Stimulated activated CD4-positive, alpha-beta T cell treated with anti-CD3 and anti-CD28 coated beads, Interleukin-2, amount 100 ng/mL, for 48 hours (primary cell): ENCODE measurements at regions not wholly inside any gene's neighbourhood (a gene's known extent, or its start where the extent isn't known, plus 50 kb on each side); places are given as distances from the start of the nearest gene placed in this dataset.
"Not testable (repeated sequence)": the region's sequence is repeated elsewhere in the genome, so short reads cannot be mapped to it uniquely, and the experiment has no call there.

ENCODE experiments used
- DNase-seq, 2 donors: peaks; one replicate each; pipeline ENCODE4 v3.0.0-alpha.2; 2020

DNA sequence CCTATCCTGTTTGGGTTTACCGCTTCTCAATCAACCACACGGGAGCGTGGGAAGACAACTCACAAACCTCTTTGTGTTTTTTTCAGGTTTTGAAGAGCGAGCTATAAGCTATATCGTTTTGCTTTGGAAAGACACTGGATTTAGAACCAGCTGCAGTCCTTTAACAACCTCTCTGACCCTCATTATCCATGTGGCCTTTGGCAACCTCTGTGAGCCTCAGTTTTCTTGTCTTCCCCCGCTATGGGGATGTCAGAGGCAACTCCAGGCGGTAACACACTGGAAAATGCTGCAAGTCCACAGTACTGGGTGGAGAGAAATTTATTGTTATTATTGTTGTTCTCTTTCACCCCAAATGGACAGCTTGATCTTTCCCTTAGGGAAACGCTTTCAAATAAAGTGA, 100.0 kb downstream of the ETS2 start:
- no peak for DNase-seq

DNA sequence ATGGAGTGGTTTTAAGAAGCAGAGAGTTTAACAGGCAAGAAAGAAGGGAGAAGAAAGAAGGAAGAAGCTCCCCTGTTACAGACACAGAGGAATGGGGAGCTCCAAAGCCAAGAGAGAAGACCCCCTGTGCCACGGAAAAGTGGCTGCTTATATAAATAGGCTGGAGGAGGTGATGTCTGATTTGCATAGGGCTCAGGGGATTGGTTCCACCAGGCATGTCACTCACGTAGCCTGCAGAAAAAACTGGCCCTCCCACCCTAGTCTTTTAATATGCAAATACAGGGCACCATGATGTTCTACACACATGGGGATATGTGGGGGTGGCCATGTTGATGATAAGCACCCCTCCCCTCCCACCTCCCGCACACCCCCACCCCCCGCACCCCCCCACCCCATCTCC, 99.6 kb downstream of the ETS2 start:
- no peak for DNase-seq

DNA sequence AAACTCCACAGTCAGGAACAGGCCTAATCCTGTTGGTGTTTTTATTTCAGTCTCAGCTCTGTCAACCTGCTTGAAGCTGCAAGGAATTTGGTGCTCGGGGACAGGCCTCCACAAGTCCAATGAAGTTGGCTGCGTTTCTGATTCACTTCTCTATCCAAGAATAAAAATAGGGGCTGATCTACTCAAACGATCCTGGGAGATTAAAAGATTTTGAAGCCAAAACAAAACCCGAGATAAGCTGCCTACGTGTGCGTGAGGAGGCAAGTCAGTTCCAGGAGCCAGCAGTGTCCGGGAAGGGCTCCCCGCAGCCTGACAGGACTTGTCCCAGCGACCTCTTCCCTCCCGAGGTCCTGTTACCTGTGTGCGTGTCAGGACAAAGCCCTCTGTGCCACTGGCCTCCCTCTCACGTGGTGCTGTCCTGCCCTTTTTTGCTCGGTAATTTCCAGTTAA, 98.0 kb downstream of the ETS2 start:
- DNase-seq: no peak

GRCh38 chr21:38902608-38903445, 97.1 kb downstream of the ETS2 start:
- no peak for DNase-seq

- no peak for DNase-seq
Observed at GRCh38 chr21:38900499-38900898, 94.8 kb downstream of the ETS2 start.

DNA sequence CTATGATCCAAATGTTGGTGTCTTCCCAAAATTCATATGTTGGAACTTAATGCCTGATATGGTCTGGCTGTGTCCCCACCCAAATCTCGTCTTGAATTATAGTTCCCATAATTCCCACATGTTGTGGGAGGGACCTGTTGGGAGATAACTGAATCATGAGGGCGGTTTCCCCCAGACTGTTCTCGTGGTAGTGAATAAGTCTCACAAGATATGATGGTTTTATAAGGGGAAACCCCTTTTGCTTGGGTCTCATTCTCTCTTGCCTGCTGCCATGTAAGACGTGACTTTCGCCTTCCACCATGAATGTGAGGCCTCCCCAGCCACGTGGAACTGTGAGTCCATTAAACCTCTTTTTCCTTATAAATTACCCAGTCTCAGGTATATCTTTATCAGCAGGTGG, 94.3 kb downstream of the ETS2 start:
- DNase-seq: not testable (repeated sequence)

- DNase-seq: no peak
Observed at GRCh38 chr21:38899277-38899947, 93.7 kb downstream of the ETS2 start.

GRCh38 chr21:38898422-38899096, 92.8 kb downstream of the ETS2 start:
- DNase-seq: no peak

GRCh38 chr21:38897532-38898421, 92.0 kb downstream of the ETS2 start:
- DNase-seq: no peak

- DNase-seq: no peak
Observed at GRCh38 chr21:38894899-38895298, 89.2 kb downstream of the ETS2 start.

DNA sequence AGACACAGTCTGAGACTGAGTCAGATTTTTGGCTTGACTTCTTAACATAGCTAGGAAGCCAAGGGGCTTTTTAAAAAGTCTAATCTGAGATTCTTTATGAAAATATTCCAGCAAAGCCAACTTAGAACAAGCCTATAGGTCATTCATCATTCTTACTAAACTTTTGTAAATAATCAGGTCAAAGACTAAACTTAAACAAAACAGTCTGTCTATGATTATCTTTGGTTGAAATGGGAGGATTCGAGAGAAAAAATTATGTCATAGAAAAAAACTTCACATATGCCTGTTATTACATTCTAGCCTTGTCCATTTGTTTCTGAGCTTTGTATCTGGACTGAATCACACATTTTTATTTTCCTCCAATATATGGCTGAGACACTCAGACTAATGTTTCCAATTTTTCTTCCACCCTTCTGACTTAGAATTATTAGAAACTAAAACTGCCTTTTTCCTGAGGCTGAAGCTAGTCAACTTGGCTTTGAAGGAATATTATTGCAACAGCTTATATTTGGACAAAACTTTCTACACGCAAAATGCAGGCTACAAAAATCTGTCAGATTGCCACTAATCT, 83.3 kb downstream of the ETS2 start:
- no peak for DNase-seq

DNA sequence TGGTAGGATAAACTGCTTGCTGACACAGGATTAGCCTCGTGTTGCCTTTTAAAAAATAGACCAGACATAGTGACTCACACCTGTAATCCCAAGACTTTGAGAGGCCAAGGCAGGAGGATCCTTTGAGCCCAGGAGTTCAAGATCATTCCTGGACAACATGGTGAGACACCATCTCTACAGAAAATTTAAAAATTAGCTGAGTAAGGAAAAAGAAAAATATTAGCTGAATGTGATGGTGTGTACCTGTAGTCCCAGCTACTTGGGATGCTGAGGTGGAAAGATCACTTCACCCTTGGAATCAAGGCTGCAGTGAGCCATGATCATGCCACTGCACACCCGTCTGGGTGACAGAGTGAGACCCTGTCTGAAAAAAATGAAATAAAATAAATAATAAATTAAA, 82.0 kb downstream of the ETS2 start:
- DNase-seq: no peak

- no peak for DNase-seq
Observed at GRCh38 chr21:38887062-38887686, 81.4 kb downstream of the ETS2 start.

DNA sequence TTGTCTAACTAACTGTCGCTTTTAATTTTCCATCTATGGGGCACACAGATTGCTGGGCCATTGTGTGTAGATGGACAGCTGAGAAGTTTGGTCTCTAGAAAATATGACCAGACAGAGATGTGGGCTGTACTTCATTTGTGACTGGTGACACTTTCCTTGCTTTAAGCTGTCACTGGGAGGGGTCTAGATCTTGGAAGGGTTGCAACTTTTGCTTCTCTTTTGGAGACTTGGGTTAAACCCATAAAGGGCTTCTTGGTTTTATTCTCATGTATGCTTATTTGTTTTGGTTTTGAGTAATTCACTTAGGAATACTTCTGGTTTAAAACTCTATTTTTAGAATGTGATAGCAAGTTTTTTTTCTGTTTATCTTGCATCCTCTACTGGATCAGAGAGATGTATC, 80.2 kb downstream of the ETS2 start:
- no peak for DNase-seq

DNA sequence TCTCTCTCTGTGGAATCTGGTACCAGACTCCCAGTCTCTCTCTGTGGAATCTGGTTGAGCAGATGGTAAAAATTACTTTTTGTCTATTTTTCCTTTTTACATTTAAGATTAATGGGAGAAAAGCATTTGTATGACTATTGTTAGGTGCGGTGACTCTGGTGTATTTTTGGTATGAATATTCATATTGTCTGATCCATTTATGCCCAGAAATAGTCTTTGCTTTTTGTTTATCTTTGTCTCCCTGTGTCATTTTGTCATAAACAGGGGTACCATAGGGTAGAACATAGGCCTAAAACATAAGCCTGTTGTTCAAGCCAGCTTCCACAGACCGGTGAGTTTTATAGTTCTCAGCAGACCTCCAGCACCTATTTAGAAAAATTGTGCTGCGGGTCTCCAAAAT, 78.7 kb downstream of the ETS2 start:
- no peak for DNase-seq

DNA sequence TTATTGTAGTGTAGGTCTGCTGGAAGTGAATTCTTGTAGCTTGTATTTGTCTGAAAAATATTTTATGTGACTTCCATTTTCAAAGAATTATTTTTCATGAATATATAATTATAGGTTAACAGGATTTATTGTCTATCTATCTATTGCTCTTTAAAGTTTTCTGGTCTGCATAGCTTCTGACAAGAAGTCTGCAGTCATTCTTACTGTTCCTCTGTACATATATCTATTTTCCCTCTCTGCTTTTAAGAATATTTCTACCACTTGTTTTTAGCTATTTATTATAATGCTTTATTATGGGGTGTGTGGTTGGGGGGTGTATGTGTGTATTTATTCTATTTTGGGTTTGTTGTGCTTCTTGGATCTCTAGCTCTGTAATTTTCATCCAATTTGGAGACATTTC, 77.4 kb downstream of the ETS2 start:
- no peak for DNase-seq

- no peak for DNase-seq
Observed at GRCh38 chr21:38881131-38881530, 75.4 kb downstream of the ETS2 start.

DNA sequence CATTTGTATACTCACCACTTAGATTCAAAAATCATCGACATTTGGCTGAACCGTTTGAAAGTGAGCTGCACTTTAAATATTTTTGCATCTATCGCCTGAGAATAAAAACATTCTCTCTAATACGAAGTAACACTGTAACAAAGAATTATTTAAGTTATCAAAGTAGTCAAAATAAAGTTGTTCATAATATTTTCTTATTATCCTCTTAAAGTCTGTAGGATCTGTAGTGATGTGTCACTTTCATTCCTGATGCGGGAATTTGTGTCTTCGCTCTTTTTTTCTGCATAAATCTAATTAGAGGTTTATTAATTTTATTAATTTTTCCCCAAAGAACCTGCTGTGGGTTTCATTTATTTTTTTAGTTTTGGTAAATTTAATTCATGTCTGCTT, 74.8 kb downstream of the ETS2 start:
- DNase-seq: no peak

DNA sequence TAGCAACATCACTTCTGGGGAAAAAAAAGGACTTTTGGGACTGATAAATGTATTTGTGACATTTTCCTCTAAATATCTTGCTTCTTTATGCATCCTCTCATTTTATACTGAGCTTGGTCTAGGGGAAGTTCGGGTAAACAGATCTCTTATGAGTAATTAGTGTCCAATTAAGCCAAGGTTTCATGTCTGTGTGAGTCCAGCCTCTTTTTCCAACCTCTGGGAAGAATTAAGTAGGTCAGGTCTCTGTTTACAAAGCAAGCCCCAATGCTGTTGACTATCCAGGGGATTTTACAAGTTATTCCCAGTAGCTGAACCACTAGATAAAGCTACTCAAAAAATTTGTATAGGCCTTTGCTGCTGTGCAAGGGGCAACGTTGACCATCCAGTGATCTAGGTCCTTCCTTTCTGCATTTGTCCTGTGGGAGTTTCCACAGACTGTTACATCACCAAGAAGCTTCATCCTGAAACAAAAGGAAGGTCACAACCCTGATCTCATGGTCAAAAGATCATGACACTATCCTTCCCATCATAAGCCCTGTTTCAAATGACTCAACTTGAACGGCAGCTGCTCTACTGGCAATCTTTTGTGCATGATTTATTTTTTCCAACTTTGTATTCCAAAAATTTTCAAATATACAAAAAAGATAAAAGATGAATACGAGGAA, 74.3 kb downstream of the ETS2 start:
- DNase-seq: no peak

GRCh38 chr21:38878379-38879179, 72.8 kb downstream of the ETS2 start:
- no peak for DNase-seq
